ENCODE measurements at regions not wholly inside any gene's neighbourhood (a gene's known extent, or its start where the extent isn't known, plus 50 kb on each side); places are given as distances from the start of the nearest gene placed in this dataset.
"Not testable (repeated sequence)": the region's sequence is repeated elsewhere in the genome, so short reads cannot be mapped to it uniquely, and the experiment has no call there.

DNA sequence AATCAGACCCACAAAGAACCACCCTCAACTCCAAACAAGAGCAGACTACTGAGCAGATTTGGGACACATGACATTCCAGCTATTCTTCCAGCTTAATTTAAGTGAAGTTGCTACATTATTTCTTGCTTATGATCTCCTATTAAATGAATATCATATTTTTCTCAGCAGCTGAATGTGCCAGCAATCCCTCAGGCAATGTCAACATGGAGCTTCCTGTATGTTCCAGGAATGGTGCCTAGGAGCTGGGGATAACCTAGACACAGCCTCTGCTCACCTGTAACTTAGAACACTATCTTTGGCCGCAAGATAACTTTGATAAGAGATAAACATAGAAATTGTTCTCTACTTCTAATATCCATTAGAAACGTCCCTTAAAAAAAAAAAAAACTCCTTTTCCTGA is 274.4 kb upstream of the RASGEF1B start:
- in situ Hi-C loops (cut with MboI; ENCODE audit: low sequenced_read_pairs) = no loop called here

GRCh38 chr4:81745050-81745449 is 273.3 kb upstream of the RASGEF1B start:
- in situ Hi-C loops (cut with MboI; ENCODE audit: low sequenced_read_pairs) = no loop called here

GRCh38 chr4:81743731-81744435 is 272.2 kb upstream of the RASGEF1B start:
- in situ Hi-C loops (cut with MboI; ENCODE audit: low sequenced_read_pairs) = no loop called here

DNA sequence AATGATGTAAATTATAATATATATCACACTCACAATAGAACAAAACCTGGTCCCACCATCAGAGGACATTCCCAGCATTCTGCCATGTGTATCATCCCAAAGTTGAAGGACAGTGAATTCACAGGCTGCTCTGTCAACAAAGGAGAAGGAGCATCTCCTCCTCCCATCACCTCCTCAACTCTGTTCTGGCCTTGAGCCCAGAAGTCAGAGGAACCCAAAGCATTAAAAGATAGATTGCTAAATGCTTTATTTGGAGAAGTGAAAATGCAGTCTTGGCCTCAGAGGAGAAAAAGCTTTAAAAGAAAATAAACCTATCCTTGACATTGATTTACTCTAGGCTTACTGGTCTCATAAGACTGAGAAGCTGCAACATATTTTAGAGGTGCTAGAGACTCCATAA is 268.8 kb upstream of the RASGEF1B start:
- in situ Hi-C loops (cut with MboI; ENCODE audit: low sequenced_read_pairs) = no loop called here

- in situ Hi-C loops (cut with MboI; ENCODE audit: low sequenced_read_pairs) = no loop called here
Measured at GRCh38 chr4:81738891-81739290, 267.2 kb upstream of the RASGEF1B start.

DNA sequence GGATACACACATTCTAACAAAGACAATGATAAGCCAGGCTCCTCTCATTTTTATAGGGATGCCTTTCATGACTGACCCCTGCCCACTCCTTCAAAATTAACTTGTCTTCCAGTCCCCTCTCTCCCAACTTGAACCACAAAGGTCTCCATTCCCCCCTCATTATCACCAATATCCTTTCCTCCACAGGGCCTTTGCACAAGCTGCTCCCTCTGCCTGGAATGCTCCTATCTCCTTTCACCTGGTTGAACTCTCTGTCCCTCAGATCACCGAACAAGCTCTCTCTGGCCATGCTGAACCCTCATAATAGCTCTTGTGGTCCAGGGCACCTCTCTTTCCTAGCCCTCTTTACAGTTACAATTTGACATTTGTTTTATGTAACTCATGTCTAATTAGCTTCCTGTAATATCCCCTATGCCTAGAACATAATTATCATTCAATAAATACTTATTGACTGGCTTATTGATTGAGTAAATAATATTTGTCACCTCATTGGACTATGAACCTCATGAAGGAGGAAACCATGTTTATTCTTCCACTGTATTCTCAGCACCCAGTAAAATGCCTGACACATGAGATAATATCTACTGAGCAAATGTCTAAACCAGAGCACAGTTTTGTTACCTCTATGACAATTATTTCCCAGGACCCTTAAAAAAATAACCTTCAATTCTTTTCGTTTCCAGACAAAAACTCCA is 266.3 kb upstream of the RASGEF1B start:
- in situ Hi-C loops (cut with MboI; ENCODE audit: low sequenced_read_pairs) = no loop called here

DNA sequence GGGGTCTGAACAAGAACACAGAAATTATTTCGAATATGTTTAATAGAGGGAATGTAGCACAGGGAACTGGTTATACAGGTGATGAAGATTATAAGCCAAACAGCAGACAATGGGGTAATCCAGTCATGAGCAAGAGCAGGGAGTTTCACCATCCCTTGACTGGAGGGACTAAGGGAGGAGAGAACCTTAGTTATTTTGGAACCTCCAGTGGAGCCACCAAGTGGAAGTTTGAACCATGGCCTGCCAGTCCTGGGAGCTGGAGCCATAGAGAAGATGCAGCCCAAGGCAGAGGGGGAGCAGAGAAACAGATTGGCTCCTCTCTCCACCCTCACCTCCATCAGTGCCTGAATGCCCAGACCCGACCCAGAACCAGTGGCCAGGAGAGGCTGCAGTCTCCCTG is 264.6 kb upstream of the RASGEF1B start:
- in situ Hi-C loops (cut with MboI; ENCODE audit: low sequenced_read_pairs) = no loop called here

DNA sequence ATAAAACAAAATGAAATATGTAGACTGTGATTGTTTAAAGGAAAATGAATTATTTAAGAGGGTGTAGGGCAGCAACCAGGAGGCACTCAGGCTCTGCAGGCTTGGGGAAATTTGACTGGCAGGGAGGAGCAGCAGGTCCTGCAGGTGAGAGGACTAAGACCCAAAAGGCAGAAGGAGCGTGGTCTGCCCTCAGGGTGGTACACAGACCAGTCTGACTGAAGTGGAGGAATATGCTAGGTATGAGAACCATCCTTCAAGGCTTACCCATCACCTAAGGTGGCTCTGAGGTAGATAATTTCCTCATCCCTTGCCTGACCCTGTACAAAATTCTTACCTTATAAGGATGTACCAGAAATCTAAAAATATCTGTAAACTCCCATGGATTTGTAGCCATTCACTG is 261.3 kb upstream of the RASGEF1B start:
- in situ Hi-C loops (cut with MboI; ENCODE audit: low sequenced_read_pairs) = no loop called here

- in situ Hi-C loops (cut with MboI; ENCODE audit: low sequenced_read_pairs) = no loop called here
Measured at GRCh38 chr4:81724925-81725329, 253.2 kb upstream of the RASGEF1B start.

DNA sequence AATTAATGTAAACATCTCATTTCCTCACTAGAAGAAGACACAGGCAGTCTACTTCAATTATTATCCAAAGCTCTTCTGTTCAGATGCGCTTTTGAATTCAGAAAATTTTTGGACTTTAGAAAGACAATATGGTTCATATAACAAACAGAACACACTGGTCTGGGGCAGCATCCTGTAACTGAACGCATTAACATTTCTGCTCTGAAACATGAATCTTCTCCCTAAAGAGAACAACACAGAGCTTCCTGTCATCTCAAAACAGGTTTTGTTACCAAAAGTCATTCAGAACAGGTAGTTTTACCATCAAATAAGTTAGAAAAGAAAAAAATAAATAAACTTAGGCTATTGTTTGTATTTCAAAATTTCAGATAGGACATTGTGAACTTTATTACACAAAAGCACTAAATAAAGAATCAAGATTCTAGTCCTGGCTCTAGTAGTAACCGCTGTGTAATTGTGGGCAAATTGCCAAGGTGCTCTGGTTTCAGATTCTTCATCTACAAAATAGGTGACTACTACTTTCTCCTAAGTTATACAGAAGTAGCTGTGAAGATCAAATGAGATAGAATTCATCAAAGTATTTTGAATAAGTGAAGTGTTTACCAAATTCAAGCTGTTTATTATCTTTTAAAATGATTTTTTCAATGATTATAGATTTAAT is 252.3 kb upstream of the RASGEF1B start:
- in situ Hi-C loops (cut with MboI; ENCODE audit: low sequenced_read_pairs) = no loop called here

- in situ Hi-C loops (cut with MboI; ENCODE audit: low sequenced_read_pairs) = no loop called here
Measured at GRCh38 chr4:81723019-81723884, 251.5 kb upstream of the RASGEF1B start.

DNA sequence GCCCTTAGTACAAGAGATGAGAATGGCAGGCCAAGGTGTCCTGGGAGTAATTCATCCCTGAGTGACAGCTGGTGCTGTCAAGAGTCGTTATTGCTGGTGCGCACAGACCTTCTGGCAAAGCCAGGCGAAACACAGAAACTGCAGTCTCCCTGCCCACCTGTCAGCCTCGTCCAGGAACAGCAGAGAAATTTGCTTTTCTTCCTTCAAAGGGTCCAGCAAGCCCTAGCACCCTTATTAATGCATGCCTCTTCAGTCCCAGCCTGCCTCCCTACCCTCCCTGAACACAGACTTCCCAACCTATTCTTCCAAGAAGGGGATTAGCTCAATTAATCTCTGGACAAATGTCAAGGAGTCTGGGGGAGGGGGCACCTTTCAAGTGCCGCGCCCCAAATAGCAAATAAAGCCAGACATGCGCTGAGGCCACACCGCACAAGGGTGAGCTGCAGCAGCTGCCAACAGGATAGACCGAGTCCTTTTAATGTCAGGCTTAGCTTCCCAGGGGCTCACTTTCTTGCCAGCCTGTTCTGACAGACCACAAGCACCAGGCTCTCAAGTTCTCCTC is 250.7 kb upstream of the RASGEF1B start:
- in situ Hi-C loops (cut with MboI; ENCODE audit: low sequenced_read_pairs) = no loop called here

- in situ Hi-C loops (cut with MboI; ENCODE audit: low sequenced_read_pairs) = no loop called here
Measured at GRCh38 chr4:81715757-81716156, 244.1 kb upstream of the RASGEF1B start.

- in situ Hi-C loops (cut with MboI; ENCODE audit: low sequenced_read_pairs) = not testable (repeated sequence)
Measured at GRCh38 chr4:81715357-81715756, 243.7 kb upstream of the RASGEF1B start.

DNA sequence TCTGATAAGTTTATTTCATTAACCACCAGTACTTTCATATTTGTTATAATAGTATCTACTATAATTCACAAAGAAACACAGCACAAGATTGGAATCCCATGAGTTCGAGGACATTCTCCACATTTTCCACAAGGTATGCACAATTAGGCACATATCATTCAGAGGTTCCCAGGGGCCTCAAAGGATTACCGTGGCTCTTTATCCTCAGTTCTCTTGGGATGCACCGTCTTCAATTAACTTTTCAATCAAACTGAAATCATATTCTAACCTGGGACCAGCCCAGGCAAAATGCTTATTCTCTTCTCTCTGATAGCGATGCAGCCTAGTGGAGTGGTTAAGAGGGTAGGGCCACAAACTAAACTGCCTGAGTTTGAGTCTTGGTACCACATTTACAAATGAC is 242.6 kb upstream of the RASGEF1B start:
- in situ Hi-C loops (cut with MboI; ENCODE audit: low sequenced_read_pairs) = no loop called here

- in situ Hi-C loops (cut with MboI; ENCODE audit: low sequenced_read_pairs) = no loop called here
Measured at GRCh38 chr4:81712714-81713113, 241.0 kb upstream of the RASGEF1B start.

- in situ Hi-C loops (cut with MboI; ENCODE audit: low sequenced_read_pairs) = no loop called here
Measured at GRCh38 chr4:81704461-81704860, 232.8 kb upstream of the RASGEF1B start.

DNA sequence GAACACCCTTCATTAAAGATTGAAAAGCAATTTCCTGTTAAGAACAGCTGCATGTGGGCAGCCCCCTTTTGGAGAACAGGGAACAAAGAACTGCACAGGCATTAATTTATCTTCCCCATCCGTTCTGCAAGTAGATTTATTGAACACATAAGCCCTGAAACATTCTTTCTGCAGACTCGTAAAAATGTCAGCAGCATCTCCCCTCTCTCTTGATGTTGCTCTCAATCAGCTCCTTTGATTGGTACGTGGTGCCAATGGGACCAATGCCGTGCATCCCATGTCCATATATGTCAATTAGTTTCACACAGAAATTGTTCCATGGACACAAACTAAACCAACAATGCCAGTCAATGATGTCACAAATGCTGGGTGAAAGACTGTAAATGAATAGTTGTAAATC is 228.5 kb upstream of the RASGEF1B start:
- in situ Hi-C loops (cut with MboI; ENCODE audit: low sequenced_read_pairs) = no loop called here

DNA sequence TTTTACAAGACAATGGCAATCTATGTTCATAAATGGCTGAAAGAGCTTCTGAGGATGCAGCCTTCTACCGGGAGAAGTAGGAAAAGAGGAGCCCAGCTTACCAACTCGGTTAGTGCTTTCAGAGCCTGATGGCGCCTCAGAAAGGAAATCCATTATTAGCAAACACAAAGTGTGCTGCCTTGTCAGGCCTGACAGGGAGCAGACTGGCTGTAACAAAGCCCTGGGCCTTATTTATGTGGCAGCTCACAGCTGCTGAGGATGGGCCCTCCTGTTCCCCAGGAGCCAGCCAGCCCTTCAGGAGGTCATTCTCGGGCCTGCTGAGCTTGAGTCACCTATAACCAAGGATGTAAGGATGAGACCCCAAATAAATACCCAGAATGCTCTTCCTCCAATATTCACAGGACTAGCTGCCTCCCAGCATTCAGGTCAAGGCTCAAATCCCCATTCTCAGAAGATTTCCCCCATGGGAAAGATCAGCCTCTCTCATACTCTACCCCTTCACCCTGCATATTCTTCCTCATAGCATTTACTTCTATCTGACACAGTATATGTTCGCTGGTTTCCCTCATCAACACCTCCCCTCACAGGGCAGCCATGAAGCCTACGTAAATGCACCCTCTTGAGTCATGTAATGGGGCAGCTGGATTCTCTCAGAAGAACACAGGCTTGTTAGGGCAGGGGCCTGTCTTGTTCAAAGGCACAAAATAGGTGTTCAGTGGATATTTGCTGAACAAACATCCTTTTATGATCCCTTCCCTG is 227.0 kb upstream of the RASGEF1B start:
- in situ Hi-C loops (cut with MboI; ENCODE audit: low sequenced_read_pairs) = no loop called here

Data from HL-60/S4 (cell line).